ENCODE measurements at regions not wholly inside any gene's neighbourhood (a gene's known extent, or its start where the extent isn't known, plus 50 kb on each side); places are given as distances from the start of the nearest gene placed in this dataset.
"Not testable (repeated sequence)": the region's sequence is repeated elsewhere in the genome, so short reads cannot be mapped to it uniquely, and the experiment has no call there.

DNA sequence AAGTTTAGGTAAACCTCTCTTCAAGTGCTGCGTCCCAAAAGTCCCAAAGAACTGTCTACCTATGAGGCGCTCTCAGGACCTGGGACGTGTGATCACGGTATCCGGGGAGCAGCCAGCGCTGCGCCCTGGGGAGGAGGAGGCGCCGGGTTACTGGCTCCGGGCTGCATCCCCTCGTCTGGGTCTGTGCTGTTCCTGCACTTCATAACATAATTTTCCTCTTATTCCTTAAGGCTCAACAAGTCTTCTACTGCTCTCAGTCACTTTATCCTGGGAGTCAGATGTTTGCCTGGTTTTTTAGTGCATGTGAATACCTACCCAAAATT, 629.3 kb downstream of the PRIM2 start:
- not testable (repeated sequence) for H4K20me1 ChIP-seq (ENCODE audit: insufficient read depth, low read length); DNase-seq (ENCODE audit: insufficient read length, low spot score, missing footprints); H3K4me1 ChIP-seq (ENCODE audit: insufficient read depth, low read length); H3K36me3 ChIP-seq (ENCODE audit: insufficient read depth, low read length); H3K9me3 ChIP-seq (ENCODE audit: low read depth, low read length); H3K27me3 ChIP-seq (ENCODE audit: insufficient read depth, low read length); H2AFZ ChIP-seq (ENCODE audit: low read length); H3K4me2 ChIP-seq (ENCODE audit: insufficient read depth, low read length); H3K4me3 ChIP-seq (ENCODE audit: insufficient read depth, low read length); H3K79me2 ChIP-seq (ENCODE audit: insufficient read depth, low read length); H3K27ac ChIP-seq (ENCODE audit: low read depth, low read length)

GRCh38 chr6:57948481-57948880, 631.1 kb downstream of the PRIM2 start:
- H3K27ac ChIP-seq (ENCODE audit: low read depth, low read length); H2AFZ ChIP-seq (ENCODE audit: low read length); H3K4me1 ChIP-seq (ENCODE audit: insufficient read depth, low read length); H3K36me3 ChIP-seq (ENCODE audit: insufficient read depth, low read length); H3K4me3 ChIP-seq (ENCODE audit: insufficient read depth, low read length); H3K79me2 ChIP-seq (ENCODE audit: insufficient read depth, low read length); H4K20me1 ChIP-seq (ENCODE audit: insufficient read depth, low read length); H3K27me3 ChIP-seq (ENCODE audit: insufficient read depth, low read length); DNase-seq (ENCODE audit: insufficient read length, low spot score, missing footprints); H3K9me3 ChIP-seq (ENCODE audit: low read depth, low read length); H3K4me2 ChIP-seq (ENCODE audit: insufficient read depth, low read length): not testable (repeated sequence)

DNA sequence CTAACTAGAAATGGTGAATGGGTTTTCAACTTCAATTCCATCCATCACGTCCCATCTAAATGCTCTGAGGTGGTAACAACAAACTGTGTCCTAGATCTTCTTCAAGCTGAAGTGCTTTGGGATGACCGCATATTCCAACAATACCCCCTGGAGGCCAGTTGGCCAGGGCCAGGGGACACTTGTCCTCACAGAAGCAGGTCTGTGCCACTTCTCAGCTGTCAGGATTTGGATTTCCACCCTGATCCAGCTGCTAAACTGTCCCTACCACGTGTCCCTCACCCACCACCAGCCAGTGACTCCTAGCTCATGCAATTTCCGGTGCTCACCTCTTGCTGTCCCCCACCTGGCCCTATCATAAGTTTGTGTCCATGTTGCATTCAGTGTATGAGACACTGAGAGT, 633.0 kb downstream of the PRIM2 start:
- not testable (repeated sequence) for H3K9me3 ChIP-seq (ENCODE audit: low read depth, low read length); H3K4me3 ChIP-seq (ENCODE audit: insufficient read depth, low read length); H3K36me3 ChIP-seq (ENCODE audit: insufficient read depth, low read length); H3K4me1 ChIP-seq (ENCODE audit: insufficient read depth, low read length); H3K4me2 ChIP-seq (ENCODE audit: insufficient read depth, low read length); H3K27me3 ChIP-seq (ENCODE audit: insufficient read depth, low read length); DNase-seq (ENCODE audit: insufficient read length, low spot score, missing footprints); H3K27ac ChIP-seq (ENCODE audit: low read depth, low read length); H2AFZ ChIP-seq (ENCODE audit: low read length); H4K20me1 ChIP-seq (ENCODE audit: insufficient read depth, low read length); H3K79me2 ChIP-seq (ENCODE audit: insufficient read depth, low read length)

DNA sequence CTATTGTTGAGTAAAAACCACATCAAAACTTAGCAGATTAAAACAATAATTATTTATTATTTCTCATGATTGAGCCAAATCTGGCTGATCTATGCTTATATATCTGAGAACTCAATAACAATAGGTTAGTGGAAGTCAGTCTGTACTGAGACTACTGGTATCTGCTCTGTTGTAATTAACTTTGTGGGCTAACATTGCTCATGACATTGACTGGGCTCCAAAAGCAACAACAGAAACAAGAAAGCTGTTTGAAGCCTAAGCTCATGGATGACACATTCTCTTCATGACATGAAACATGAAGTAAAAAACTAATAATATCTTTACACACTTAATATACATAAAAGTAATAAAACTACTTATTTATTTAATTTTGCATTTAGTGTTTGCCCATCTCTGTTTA, 649.3 kb downstream of the PRIM2 start:
- not testable (repeated sequence) for H4K20me1 ChIP-seq (ENCODE audit: insufficient read depth, low read length); H2AFZ ChIP-seq (ENCODE audit: low read length); H3K4me1 ChIP-seq (ENCODE audit: insufficient read depth, low read length); H3K27ac ChIP-seq (ENCODE audit: low read depth, low read length); H3K36me3 ChIP-seq (ENCODE audit: insufficient read depth, low read length); H3K9me3 ChIP-seq (ENCODE audit: low read depth, low read length); H3K4me2 ChIP-seq (ENCODE audit: insufficient read depth, low read length); H3K4me3 ChIP-seq (ENCODE audit: insufficient read depth, low read length); H3K79me2 ChIP-seq (ENCODE audit: insufficient read depth, low read length); H3K27me3 ChIP-seq (ENCODE audit: insufficient read depth, low read length)
- DNase-seq (ENCODE audit: insufficient read length, low spot score, missing footprints): peak; percentile 11

DNA sequence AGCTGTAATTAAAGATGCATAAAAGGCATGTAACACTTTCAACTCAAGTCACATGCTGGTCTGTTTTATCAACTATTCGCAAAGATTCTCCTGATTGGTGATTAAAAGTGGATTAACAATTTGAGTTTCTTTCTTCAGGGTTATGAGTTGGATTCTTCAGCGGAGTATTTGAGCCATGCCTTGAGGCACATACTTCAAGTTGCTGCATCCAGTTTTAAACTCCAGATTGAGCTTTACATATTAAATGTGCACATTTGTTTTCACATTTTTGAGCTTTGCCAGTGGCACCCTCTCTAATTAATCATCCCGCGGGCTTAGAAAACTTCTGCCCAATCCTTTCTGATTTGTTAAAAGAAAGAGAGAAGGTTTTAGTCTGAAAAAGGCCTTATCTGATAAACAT, 654.5 kb downstream of the PRIM2 start:
- not testable (repeated sequence) for H3K9me3 ChIP-seq (ENCODE audit: low read depth, low read length); H3K4me2 ChIP-seq (ENCODE audit: insufficient read depth, low read length); H4K20me1 ChIP-seq (ENCODE audit: insufficient read depth, low read length); H3K36me3 ChIP-seq (ENCODE audit: insufficient read depth, low read length); H2AFZ ChIP-seq (ENCODE audit: low read length); H3K27me3 ChIP-seq (ENCODE audit: insufficient read depth, low read length); H3K4me1 ChIP-seq (ENCODE audit: insufficient read depth, low read length); H3K27ac ChIP-seq (ENCODE audit: low read depth, low read length); H3K4me3 ChIP-seq (ENCODE audit: insufficient read depth, low read length); H3K79me2 ChIP-seq (ENCODE audit: insufficient read depth, low read length); DNase-seq (ENCODE audit: insufficient read length, low spot score, missing footprints)

DNA sequence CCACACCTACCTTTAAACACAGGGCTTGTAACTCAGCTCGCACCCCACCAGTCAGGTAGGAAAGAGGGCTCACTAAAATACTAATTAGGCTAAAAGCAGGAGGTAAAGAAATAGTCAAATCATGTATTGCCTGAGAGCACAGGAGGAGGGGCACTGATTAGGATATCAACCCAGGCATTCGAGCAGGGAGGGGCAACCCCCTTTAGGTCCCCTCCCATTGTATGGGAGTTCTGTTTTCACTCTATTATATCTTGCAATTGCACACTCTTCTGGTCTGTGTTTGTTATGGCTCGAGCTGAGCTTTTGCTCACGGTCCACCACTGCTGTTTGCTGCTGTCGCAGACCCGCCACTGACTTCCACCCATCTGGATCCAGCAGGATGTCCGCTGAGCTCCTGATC, 657.2 kb downstream of the PRIM2 start:
- Histone ChIP-seq H3K36me3 (ENCODE audit: insufficient read depth, low read length) (no peaks in the 10 kb centered on the region), H3K79me2 (ENCODE audit: insufficient read depth, low read length) (no peaks in the 10 kb centered on the region), H3K4me2 (ENCODE audit: insufficient read depth, low read length) (no peak overlapping the region), H3K27me3 (ENCODE audit: insufficient read depth, low read length) (no peaks in the 10 kb centered on the region), H3K4me3 (ENCODE audit: insufficient read depth, low read length) (no peak overlapping the region), H2AFZ (ENCODE audit: low read length) (no peak overlapping the region), H3K4me1 (ENCODE audit: insufficient read depth, low read length) (no peaks in the 10 kb centered on the region), H4K20me1 (ENCODE audit: insufficient read depth, low read length) (no peaks in the 10 kb centered on the region), H3K9me3 (ENCODE audit: low read depth, low read length) (no peaks in the 10 kb centered on the region), H3K27ac (ENCODE audit: low read depth, low read length) (no peak overlapping the region)
- TF ChIP-seq, protein P1, sequence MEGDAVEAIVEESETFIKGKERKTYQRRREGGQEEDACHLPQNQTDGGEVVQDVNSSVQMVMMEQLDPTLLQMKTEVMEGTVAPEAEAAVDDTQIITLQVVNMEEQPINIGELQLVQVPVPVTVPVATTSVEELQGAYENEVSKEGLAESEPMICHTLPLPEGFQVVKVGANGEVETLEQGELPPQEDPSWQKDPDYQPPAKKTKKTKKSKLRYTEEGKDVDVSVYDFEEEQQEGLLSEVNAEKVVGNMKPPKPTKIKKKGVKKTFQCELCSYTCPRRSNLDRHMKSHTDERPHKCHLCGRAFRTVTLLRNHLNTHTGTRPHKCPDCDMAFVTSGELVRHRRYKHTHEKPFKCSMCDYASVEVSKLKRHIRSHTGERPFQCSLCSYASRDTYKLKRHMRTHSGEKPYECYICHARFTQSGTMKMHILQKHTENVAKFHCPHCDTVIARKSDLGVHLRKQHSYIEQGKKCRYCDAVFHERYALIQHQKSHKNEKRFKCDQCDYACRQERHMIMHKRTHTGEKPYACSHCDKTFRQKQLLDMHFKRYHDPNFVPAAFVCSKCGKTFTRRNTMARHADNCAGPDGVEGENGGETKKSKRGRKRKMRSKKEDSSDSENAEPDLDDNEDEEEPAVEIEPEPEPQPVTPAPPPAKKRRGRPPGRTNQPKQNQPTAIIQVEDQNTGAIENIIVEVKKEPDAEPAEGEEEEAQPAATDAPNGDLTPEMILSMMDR (IDR thresholded peaks at IDR 0.05; ENCODE audit: extremely low read depth, low read depth, low read length): no peak
- no peak for DNase-seq (ENCODE audit: insufficient read length, low spot score, missing footprints)

DNA sequence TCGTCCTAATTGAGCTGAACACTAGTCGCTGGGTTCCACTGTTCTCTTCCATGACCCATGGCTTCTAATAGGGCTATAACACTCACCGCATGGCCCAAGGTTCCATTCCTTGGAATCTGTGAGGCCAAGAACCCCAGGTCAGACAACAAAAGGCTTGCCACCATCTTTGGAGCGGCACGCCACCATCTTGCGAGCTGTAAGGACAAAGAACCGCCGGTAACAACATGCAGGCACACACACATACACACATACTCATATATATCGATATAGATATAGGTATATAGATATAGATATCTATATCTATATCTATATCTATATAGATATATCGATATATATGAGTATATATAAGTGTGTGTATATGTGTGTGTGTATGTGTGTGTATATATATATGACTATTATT, 657.7 kb downstream of the PRIM2 start:
- H3K36me3 ChIP-seq (ENCODE audit: insufficient read depth, low read length); H3K27me3 ChIP-seq (ENCODE audit: insufficient read depth, low read length); H3K4me1 ChIP-seq (ENCODE audit: insufficient read depth, low read length); H3K4me3 ChIP-seq (ENCODE audit: insufficient read depth, low read length); H2AFZ ChIP-seq (ENCODE audit: low read length); H3K27ac ChIP-seq (ENCODE audit: low read depth, low read length); H3K9me3 ChIP-seq (ENCODE audit: low read depth, low read length); H4K20me1 ChIP-seq (ENCODE audit: insufficient read depth, low read length); H3K79me2 ChIP-seq (ENCODE audit: insufficient read depth, low read length); H3K4me2 ChIP-seq (ENCODE audit: insufficient read depth, low read length); DNase-seq (ENCODE audit: insufficient read length, low spot score, missing footprints): not testable (repeated sequence)

GRCh38 chr6:57976371-57976770, 658.9 kb downstream of the PRIM2 start:
- DNase-seq (ENCODE audit: insufficient read length, low spot score, missing footprints); H3K27me3 ChIP-seq (ENCODE audit: insufficient read depth, low read length); H3K4me1 ChIP-seq (ENCODE audit: insufficient read depth, low read length); H3K27ac ChIP-seq (ENCODE audit: low read depth, low read length); H4K20me1 ChIP-seq (ENCODE audit: insufficient read depth, low read length); H3K4me2 ChIP-seq (ENCODE audit: insufficient read depth, low read length); H2AFZ ChIP-seq (ENCODE audit: low read length); H3K36me3 ChIP-seq (ENCODE audit: insufficient read depth, low read length); H3K4me3 ChIP-seq (ENCODE audit: insufficient read depth, low read length); H3K79me2 ChIP-seq (ENCODE audit: insufficient read depth, low read length); H3K9me3 ChIP-seq (ENCODE audit: low read depth, low read length): not testable (repeated sequence)

- H4K20me1 ChIP-seq (ENCODE audit: insufficient read depth, low read length); H3K36me3 ChIP-seq (ENCODE audit: insufficient read depth, low read length); H3K9me3 ChIP-seq (ENCODE audit: low read depth, low read length); H3K27me3 ChIP-seq (ENCODE audit: insufficient read depth, low read length); DNase-seq (ENCODE audit: insufficient read length, low spot score, missing footprints); H3K27ac ChIP-seq (ENCODE audit: low read depth, low read length); H3K4me2 ChIP-seq (ENCODE audit: insufficient read depth, low read length); H3K4me3 ChIP-seq (ENCODE audit: insufficient read depth, low read length); H3K4me1 ChIP-seq (ENCODE audit: insufficient read depth, low read length); H3K79me2 ChIP-seq (ENCODE audit: insufficient read depth, low read length); H2AFZ ChIP-seq (ENCODE audit: low read length): not testable (repeated sequence)
Observed at GRCh38 chr6:57983603-57984002, 666.2 kb downstream of the PRIM2 start.

Measured in osteoblast (primary cell).